HG03521 (cell line): ENCODE measurements at regions not wholly inside any gene's neighbourhood (a gene's known extent, or its start where the extent isn't known, plus 50 kb on each side); places are given as distances from the start of the nearest gene placed in this dataset.
"Not testable (repeated sequence)": the region's sequence is repeated elsewhere in the genome, so short reads cannot be mapped to it uniquely, and the experiment has no call there.

Experiments
- ATAC-seq: cut with Tn5 transposase; IDR thresholded peaks from one replicate; pipeline ENCODE4 v1.9.1; 2021; ENCODE audit warnings: mild to moderate bottlenecking, moderate library complexity; ENCODE audit not compliant: unreplicated experiment

DNA sequence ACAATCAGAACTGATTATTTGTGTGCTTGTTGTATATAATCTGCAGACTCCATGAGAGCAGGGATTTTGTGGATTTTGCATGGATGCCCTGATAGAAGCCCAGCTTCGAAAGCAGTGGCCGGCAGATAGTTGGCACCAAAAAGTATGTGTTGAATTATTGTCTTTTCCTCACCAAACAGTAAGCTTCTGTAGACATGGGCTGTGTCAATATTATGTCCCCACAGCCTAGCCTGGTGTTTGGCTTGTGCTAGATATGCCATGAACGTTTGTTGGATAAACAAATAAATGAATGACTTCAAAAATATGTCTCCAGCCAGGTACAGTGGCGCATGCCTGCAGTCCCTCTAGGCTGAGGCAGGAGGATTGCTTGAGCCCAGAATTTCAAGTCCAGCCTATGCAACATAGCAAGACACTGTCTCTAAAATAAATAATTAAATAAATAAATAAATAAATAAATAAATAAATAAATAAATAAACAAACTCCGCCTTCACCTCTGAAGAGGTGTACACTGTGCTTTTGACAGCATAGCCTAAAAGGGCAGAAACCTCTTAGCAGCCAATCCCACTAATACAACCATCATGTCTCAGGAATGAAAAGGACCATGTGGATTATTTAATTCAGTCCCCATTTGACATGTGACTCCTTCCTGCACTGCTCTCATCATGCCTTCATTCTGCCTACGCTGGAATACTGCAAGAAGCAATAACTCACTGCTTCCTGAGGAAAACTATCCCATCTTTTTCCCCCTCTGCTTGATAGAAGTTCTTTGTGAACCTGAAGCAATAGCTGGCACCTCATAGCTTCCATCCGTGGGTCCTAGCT, 335.2 kb downstream of the FBXW7 start:
- no peak for ATAC-seq

- no peak for ATAC-seq
Measured at GRCh38 chr4:152197211-152197610, 338.7 kb downstream of the FBXW7 start.

- no peak for ATAC-seq
Measured at GRCh38 chr4:152195888-152196287, 340.0 kb downstream of the FBXW7 start.

DNA sequence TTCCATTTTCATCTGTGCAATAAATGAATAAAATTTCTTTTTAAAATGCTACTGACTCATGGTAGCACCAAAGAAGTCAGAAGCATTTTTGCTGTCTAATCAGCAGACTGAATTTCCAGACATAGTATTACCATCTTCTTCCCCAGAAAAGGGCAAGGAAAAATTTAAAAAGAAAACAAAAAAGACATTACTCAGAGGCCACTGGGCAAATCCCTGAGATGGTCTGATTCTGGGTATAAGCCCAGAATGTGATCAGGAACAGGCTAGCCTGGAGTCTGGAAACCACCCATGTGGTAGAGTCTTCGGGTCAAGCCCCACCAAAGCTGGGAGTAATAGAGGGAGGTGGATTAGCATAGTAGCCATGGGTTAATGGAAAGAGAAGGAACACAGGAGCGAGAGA, 342.8 kb downstream of the FBXW7 start:
- no peak for ATAC-seq

GRCh38 chr4:152190907-152191306, 345.0 kb downstream of the FBXW7 start:
- no peak for ATAC-seq

GRCh38 chr4:152189451-152190179, 346.3 kb downstream of the FBXW7 start:
- no peak for ATAC-seq

DNA sequence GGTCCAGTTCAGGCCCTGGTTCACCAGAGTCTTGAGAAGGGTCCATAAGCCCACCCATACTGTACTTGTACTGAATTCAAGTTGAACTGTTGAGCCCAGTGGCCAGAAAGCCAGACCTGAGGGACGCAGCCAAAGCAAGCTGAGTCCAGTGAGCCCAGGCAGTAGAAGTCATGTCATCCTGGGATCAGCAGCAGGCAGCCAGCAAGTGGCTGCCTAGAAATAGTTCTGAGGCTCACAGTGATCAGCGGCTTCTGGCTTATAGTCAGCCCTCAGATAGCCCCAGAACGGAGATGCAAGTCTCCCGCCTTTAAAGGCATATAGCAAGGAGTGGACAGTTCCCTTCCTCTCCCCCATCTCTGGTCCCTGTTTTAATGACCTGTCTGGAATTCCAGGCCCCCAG, 347.1 kb downstream of the FBXW7 start:
- ATAC-seq, result no peak

GRCh38 chr4:152187693-152188092, 348.2 kb downstream of the FBXW7 start:
- no peak for ATAC-seq

GRCh38 chr4:152185786-152186550, 349.9 kb downstream of the FBXW7 start:
- no peak for ATAC-seq

DNA sequence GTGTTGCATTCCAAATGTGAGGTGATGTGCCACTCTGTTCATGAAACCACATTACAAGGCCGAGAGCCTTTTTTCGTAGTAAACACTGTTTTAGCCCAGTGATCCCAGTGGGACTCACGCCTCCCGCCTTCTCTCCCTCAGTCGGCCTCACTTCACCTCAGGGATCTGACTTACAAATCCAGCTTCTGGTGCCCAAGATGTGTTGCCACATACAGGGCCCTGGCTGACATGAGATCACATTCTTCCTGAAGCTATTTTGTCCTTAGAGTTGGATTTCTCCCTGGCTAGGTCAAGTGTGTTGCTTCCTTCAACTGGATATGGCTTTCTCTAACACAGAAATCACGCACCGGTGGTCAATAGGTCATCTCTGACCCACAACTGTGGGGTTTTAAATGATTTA, 354.7 kb downstream of the FBXW7 start:
- ATAC-seq, result no peak

DNA sequence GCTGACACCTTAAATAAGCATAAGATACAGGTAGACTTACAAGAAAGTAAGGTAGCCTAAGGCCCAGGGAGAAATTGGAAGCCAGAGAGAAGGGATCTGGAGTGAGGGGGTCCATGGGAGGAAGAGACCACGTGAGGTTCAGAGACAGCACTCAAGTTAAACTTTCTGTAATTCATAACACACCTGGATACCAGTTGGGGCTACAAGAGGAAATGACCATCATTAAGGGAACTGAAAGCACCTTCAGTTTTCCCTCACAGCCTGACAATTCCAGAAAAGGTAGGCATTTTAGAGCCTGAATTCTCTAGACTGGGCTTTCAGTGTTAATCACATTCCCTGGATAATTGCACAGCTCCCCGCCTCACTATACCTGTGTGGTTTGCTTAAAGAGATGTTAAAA, 355.5 kb downstream of the FBXW7 start:
- ATAC-seq, result no peak

GRCh38 chr4:152177538-152177937, 358.4 kb downstream of the FBXW7 start:
- not testable (repeated sequence) for ATAC-seq

DNA sequence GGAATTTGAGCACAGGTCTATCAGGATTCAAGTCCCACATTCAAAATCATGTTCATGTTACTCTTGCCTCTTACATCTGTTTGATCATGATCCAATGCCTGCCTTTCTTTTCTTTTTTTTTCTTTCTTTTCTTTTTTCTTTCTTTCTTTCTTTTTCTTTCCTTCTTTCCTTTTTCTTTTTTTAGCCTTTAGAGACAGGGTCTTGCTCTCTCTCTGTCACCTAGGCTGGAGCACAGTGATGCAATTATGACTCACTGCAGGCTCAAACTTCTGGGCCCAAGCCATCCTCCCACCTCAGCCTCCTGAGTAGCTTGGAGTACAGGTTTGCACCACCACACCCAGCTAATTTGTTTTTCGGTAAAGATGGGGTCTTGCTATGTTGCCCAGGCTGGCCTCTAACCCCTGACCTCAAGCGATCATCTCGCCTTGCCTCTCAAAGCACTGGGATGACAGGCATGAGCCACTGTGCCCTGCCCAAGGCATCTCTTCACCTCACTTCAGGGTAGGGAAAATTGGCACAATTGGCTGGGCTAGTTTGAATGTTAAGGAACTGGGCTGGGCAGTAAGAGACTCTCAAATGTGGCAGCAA, 359.2 kb downstream of the FBXW7 start:
- no peak for ATAC-seq

DNA sequence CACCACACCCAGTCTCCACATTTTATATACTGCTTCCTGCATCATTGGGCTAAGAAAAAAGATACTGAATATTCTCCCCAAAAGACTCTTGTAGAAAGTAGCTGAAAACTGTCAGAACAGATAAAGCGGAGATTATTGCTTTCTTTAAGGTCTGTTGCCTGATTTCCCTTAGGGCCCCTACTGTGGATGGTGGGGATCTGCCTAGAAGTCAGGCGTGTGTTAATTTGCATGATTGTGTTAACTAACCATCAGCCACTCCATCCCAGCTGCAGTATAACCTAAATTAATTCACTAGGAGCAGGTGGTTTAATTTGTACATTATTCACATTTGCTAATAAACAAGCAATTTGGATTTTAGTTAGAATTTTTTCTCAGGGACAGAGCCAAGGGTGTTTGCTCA, 360.3 kb downstream of the FBXW7 start:
- no peak for ATAC-seq

DNA sequence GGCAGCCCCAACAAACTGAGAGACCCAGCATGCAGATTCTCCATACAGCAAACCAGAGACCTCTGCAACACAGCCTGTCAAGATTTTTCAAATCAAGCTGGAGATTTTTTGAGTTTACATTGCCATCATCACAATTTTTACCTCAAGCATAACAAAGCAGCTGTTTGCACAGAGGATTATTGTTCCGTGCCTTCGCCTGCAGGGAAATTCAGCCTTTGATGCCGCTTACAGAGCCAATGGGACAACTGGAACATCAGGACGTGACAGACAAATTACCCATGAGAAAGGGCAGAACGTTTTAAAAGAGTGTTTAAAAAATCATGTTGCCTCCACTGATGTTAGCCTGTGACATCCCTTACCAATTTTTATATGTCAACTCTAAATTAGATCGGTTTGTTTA, 363.7 kb downstream of the FBXW7 start:
- no peak for ATAC-seq

GRCh38 chr4:152171556-152171955, 364.3 kb downstream of the FBXW7 start:
- no peak for ATAC-seq

GRCh38 chr4:152169683-152170082, 366.2 kb downstream of the FBXW7 start:
- ATAC-seq, result no peak

DNA sequence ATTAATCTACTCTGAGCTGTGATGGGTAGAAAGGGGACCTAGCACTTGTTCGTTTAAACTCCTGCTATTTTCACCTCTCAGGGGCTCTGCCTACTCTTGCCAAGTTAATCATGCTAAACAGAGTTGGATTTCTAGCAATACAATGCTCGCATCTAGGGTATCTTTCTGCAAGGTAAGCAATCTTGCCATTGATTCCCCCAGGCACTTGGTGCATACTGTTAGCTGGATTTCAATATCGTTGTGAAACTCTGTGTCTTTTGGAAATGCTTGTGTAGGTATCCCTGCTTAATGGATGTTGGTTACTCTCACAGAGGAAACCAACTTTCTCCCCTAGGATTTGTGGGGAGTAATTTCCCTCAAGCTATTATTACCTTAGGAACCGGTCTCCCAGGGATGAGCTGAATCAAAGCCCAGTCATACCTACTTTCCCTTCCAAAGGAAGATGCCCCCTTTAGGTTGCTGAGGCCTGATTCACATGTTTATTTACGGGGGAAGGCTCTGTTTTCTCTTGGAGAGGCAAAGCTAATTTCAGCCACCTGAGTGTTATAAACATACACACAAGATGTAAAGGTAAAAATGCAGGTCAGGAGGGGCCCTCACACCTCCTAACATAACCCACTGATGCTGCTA, 366.8 kb downstream of the FBXW7 start:
- ATAC-seq, result no peak

DNA sequence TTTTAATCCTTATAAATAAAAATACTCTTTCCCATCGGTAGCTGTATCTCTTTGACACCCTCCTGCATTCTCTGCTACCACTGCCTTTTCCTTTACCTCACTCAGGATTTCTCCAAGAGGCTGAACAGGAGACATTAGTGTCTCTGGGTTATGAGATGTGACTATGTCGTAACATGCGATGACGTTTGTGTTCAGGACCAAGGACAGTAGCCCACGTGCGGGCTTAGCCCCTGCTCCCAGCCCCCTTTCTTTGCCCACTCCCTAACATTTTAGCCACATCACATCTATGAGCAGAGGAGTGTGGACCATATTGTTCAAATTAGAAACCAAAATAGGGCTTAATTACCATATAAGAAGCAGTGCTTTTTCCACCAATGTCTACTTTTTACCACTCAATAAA, 369.3 kb downstream of the FBXW7 start:
- no peak for ATAC-seq

GRCh38 chr4:152165846-152166245, 370.0 kb downstream of the FBXW7 start:
- ATAC-seq, result no peak

GRCh38 chr4:152165146-152165545, 370.7 kb downstream of the FBXW7 start:
- no peak for ATAC-seq
